ENCODE measurements at regions not wholly inside any gene's neighbourhood (a gene's known extent, or its start where the extent isn't known, plus 50 kb on each side); places are given as distances from the start of the nearest gene placed in this dataset.

DNA sequence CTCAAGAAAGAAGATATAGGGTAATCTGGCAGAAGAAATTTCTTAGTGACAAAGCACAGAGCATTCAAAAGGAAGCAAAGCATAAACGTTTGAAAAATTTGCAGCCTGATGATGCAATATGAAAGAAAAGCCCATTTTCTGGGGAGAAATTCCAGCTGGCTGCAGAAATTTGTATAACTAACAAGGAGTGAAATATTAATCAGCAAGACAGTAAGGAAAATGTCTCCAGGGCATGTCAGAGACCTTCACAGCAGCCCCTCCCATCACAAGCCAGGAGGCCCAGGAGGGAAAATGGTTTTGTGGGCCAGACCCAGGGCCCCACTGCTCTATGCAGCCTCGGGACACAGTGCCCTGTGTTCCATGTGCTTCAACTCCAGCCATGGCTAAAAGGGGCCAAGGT lies 359.4 kb downstream of the HINT1 start:
- Histone ChIP-seq H3K4me3 (no peak overlapping the region), H3K36me3 (no peaks in the 10 kb centered on the region), H3K27me3 (no peaks in the 10 kb centered on the region), H3K4me1 (no peaks in the 10 kb centered on the region), H3K27ac (no peak overlapping the region), H3K9me3 (peaks cover 0 to 9% (median 4%) of the 10 kb centered on the region in 4 donors)
- WGBS, 2 donors: 28 to 40% methylated on average over 2 of the region's 2 CpGs
- TF ChIP-seq, protein P1, sequence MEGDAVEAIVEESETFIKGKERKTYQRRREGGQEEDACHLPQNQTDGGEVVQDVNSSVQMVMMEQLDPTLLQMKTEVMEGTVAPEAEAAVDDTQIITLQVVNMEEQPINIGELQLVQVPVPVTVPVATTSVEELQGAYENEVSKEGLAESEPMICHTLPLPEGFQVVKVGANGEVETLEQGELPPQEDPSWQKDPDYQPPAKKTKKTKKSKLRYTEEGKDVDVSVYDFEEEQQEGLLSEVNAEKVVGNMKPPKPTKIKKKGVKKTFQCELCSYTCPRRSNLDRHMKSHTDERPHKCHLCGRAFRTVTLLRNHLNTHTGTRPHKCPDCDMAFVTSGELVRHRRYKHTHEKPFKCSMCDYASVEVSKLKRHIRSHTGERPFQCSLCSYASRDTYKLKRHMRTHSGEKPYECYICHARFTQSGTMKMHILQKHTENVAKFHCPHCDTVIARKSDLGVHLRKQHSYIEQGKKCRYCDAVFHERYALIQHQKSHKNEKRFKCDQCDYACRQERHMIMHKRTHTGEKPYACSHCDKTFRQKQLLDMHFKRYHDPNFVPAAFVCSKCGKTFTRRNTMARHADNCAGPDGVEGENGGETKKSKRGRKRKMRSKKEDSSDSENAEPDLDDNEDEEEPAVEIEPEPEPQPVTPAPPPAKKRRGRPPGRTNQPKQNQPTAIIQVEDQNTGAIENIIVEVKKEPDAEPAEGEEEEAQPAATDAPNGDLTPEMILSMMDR (IDR thresholded peaks at IDR 0.05): no peak
- TF ChIP-seq POLR2A (IDR thresholded peaks at IDR 0.05) (no peak), EP300 (IDR thresholded peaks at IDR 0.05) (no peak)
- DNase-seq (ENCODE audit: low spot score in 2 of 2): no peak

DNA sequence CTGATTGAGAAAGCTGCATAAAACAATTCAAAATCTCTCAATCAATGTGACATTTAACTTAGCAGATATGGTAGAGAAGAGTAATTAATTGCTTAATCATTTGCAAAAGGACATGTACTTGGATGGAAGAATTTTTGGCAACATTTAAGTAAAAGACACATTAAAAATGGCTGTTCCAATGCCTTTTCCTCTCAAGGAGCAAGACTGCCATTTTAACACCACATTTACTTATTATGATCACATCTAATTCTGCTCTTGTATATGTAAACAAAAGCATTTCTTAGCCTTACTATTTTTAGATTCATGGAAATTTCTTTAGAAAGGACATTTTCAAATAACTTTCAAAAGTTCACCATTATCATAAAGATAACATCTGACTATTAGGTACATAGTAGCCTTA lies 360.0 kb downstream of the HINT1 start:
- TF ChIP-seq EP300 (IDR thresholded peaks at IDR 0.05) (no peak), POLR2A (IDR thresholded peaks at IDR 0.05) (no peak)
- TF ChIP-seq, protein P1 (IDR thresholded peaks at IDR 0.05): no peak
- no peak for DNase-seq (ENCODE audit: low spot score in 2 of 2)
- Histone ChIP-seq H3K9me3 (peaks cover 0 to 13% (median 6%) of the 10 kb centered on the region in 4 donors), H3K4me1 (no peaks in the 10 kb centered on the region), H3K36me3 (no peaks in the 10 kb centered on the region), H3K27me3 (no peaks in the 10 kb centered on the region), H3K27ac (no peak overlapping the region), H3K4me3 (no peak overlapping the region)

DNA sequence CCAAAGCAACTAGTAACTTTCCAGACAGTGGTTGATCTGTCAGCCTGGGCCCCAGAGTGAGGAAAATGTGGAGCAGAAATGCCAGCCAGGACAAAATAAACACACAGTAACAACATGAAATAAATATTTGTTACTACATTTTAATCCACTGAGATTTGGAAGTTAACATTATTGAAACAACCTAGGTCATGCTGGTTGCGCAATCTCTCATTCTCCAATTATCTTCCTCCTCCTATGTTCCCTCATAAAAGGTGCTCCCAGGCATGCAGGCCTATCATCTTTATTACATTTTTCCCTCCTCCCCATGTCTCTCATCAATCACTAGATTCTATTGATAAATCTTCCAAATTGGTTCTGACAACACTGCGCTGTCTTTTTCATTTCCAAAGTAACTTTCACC lies 363.1 kb downstream of the HINT1 start:
- no peak for DNase-seq (ENCODE audit: low spot score in 2 of 2)
- H3K27me3 ChIP-seq: no peaks in the 10 kb centered on the region
- no peak overlapping the region for H3K4me3 ChIP-seq
- peaks cover 0 to 15% (median 6%) of the 10 kb centered on the region in 4 donors for H3K9me3 ChIP-seq
- WGBS, 2 donors: 95 to 97% methylated on average over 2 of the region's 2 CpGs
- no peaks in the 10 kb centered on the region for H3K4me1 ChIP-seq
- TF ChIP-seq, protein P1 (IDR thresholded peaks at IDR 0.05): no peak
- TF ChIP-seq EP300 (IDR thresholded peaks at IDR 0.05): no peak
- TF ChIP-seq POLR2A (IDR thresholded peaks at IDR 0.05): no peak
- no peaks in the 10 kb centered on the region for H3K36me3 ChIP-seq
- H3K27ac ChIP-seq: no peak overlapping the region

DNA sequence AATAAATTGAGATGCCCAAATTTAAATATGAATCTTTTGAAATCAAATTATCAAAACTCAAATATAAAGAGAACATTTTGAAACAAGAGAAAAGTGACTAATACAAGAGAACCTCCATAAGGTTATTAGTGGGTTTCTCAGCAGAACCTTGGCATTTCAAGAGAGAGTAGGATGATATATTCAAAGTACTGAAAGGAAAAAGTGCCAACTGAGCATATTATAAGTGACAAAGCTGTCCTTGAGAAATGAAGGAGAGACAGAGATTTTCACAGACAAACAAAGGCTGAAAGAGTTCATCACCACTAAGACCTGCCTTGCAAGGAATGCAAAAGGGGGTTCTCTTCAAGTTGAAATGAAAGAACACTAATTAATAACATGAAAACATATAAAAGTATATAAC lies 366.0 kb downstream of the HINT1 start:
- Histone ChIP-seq H3K4me3 (no peak overlapping the region), H3K9me3 (peaks cover 0 to 15% (median 6%) of the 10 kb centered on the region in 4 donors), H3K27me3 (no peaks in the 10 kb centered on the region), H3K4me1 (no peaks in the 10 kb centered on the region), H3K36me3 (no peaks in the 10 kb centered on the region), H3K27ac (no peak overlapping the region)
- DNase-seq (ENCODE audit: low spot score in 2 of 2): no peak
- TF ChIP-seq, protein P1 (IDR thresholded peaks at IDR 0.05): no peak
- TF ChIP-seq EP300 (IDR thresholded peaks at IDR 0.05) (no peak), POLR2A (IDR thresholded peaks at IDR 0.05) (no peak)

DNA sequence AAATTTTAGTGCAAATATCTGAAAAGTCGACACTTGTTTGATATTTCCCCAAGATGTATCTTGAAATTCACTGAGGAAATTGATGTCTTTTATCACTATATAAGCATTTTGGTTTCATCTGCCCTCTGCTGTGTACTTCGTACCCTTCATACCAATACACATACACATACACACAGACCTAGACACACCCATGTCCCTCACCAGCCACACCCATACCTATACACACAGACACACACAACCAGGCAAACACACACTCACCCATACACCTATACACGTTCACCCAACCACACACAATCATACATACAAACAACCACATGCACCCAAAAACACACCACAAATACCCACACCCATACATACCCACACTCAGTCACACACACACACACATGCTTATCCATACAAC lies 367.8 kb downstream of the HINT1 start:
- no peaks in the 10 kb centered on the region for H3K27me3 ChIP-seq
- DNase-seq (ENCODE audit: low spot score in 2 of 2): no peak
- H3K27ac ChIP-seq: no peak overlapping the region
- no peaks in the 10 kb centered on the region for H3K36me3 ChIP-seq
- H3K9me3 ChIP-seq: peaks cover 0 to 15% (median 6%) of the 10 kb centered on the region in 4 donors
- H3K4me1 ChIP-seq: no peaks in the 10 kb centered on the region
- 74 to 90% methylated on average over 3 of the region's 3 CpGs for WGBS, 2 donors
- no peak overlapping the region for H3K4me3 ChIP-seq
- TF ChIP-seq, protein P1 (IDR thresholded peaks at IDR 0.05): no peak
- no peak for TF ChIP-seq EP300 (IDR thresholded peaks at IDR 0.05)
